H9 (cell line): ENCODE measurements at regions not wholly inside any gene's neighbourhood (a gene's known extent, or its start where the extent isn't known, plus 50 kb on each side); places are given as distances from the start of the nearest gene placed in this dataset.

Source experiments
- DNase-seq: peaks from one replicate; pipeline ENCODE4 v3.0.0-alpha.2; 2017
- H2AFZ ChIP-seq: one replicate; pipeline ENCODE4 v1.6.1; 2013; ENCODE audit warnings: mild to moderate bottlenecking, low read length, control low read depth, moderate library complexity
- H2AK5ac ChIP-seq: 2 replicates; pipeline ENCODE4 v1.6.1; 2013; ENCODE audit warnings: low read length, control low read depth, mixed read lengths; ENCODE audit not compliant: insufficient read length
- H2BK120ac ChIP-seq: one replicate; pipeline ENCODE4 v1.6.1; 2013; ENCODE audit warnings: low read depth, mild to moderate bottlenecking, low read length, control low read depth, inconsistent platforms; ENCODE audit not compliant: poor library complexity, severe bottlenecking
- H2BK12ac ChIP-seq: 2 replicates; pipeline ENCODE4 v1.6.1; 2013; ENCODE audit warnings: low read length, control low read depth, mixed read lengths, low read depth; ENCODE audit not compliant: insufficient read length
- H2BK15ac ChIP-seq: 2 replicates; pipeline ENCODE4 v1.6.1; 2013; ENCODE audit warnings: low read depth, low read length, control low read depth
- H2BK20ac ChIP-seq: one replicate; pipeline ENCODE4 v1.6.1; 2013; ENCODE audit warnings: low read depth, mild to moderate bottlenecking, low read length, control low read depth, inconsistent platforms; ENCODE audit not compliant: poor library complexity, severe bottlenecking
- H2BK5ac ChIP-seq: 2 replicates; pipeline ENCODE4 v1.6.1; 2013; ENCODE audit warnings: low read length, control low read depth, mixed read lengths; ENCODE audit not compliant: insufficient read length
- H3K14ac ChIP-seq: 2 replicates; pipeline ENCODE4 v1.6.1; 2013; ENCODE audit warnings: low read length, control low read depth; ENCODE audit not compliant: insufficient read depth
- H3K18ac ChIP-seq: 2 replicates; pipeline ENCODE4 v1.6.1; 2013; ENCODE audit warnings: low read depth, mild to moderate bottlenecking, mixed read lengths, low read length, control low read depth; ENCODE audit not compliant: insufficient read length
- H3K23ac ChIP-seq: 2 replicates; pipeline ENCODE4 v1.6.1; 2013; ENCODE audit warnings: low read length, control low read depth, mixed read lengths, low read depth; ENCODE audit not compliant: insufficient read length
- H3K23me2 ChIP-seq: 2 replicates; pipeline ENCODE4 v1.6.1; 2013; ENCODE audit warnings: low read depth, mild to moderate bottlenecking, mixed read lengths, low read length, control low read depth; ENCODE audit not compliant: insufficient read length, poor library complexity, severe bottlenecking
- H3K27ac ChIP-seq: 2 replicates; pipeline ENCODE4 v1.5.1; 2013; ENCODE audit warnings: low read length, control low read depth, mixed read lengths, low read depth; ENCODE audit not compliant: insufficient read length
- H3K27me3 ChIP-seq: 2 replicates; pipeline ENCODE4 v1.6.1; 2013; ENCODE audit warnings: low read length, control low read depth, inconsistent platforms; ENCODE audit not compliant: insufficient read depth
- H3K4ac ChIP-seq: 2 replicates; pipeline ENCODE4 v1.6.1; 2013; ENCODE audit warnings: low read depth, mild to moderate bottlenecking, control low read depth, inconsistent platforms, low read length, moderate library complexity
- H3K4me1 ChIP-seq: 2 replicates; pipeline ENCODE4 v1.6.1; 2013; ENCODE audit warnings: low read length, control low read depth, inconsistent platforms; ENCODE audit not compliant: insufficient read depth
- H3K4me2 ChIP-seq: 2 replicates; pipeline ENCODE4 v1.6.1; 2013; ENCODE audit warnings: low read length, control low read depth, mixed read lengths; ENCODE audit not compliant: insufficient read length, insufficient read depth
- H3K56ac ChIP-seq: 2 replicates; pipeline ENCODE4 v1.6.1; 2013; ENCODE audit warnings: low read depth, mild to moderate bottlenecking, mixed read lengths, low read length, control low read depth; ENCODE audit not compliant: insufficient read length
- H3K79me1 ChIP-seq: 2 replicates; pipeline ENCODE4 v1.6.1; 2013; ENCODE audit warnings: low read depth, mild to moderate bottlenecking, moderate library complexity, low read length, control low read depth, inconsistent platforms; ENCODE audit not compliant: insufficient read depth, poor library complexity, severe bottlenecking
- H3K79me2 ChIP-seq: 2 replicates; pipeline ENCODE4 v1.6.1; 2013; ENCODE audit warnings: low read length, control low read depth, inconsistent platforms; ENCODE audit not compliant: insufficient read depth
- H3K9ac ChIP-seq: 2 replicates; pipeline ENCODE4 v1.6.1; 2013; ENCODE audit warnings: low read length, control low read depth, mixed read lengths; ENCODE audit not compliant: insufficient read length; ENCODE audit errors: extremely low read depth
- H3K9me3 ChIP-seq: one replicate; pipeline ENCODE4 v1.6.1; 2013; ENCODE audit warnings: low read depth, low read length, inconsistent platforms; ENCODE audit not compliant: control insufficient read depth
- H3T11ph ChIP-seq: one replicate; pipeline ENCODE4 v1.6.1; 2013; ENCODE audit warnings: mild to moderate bottlenecking, low read length, control low read depth, inconsistent platforms
- H4K20me1 ChIP-seq: one replicate; pipeline ENCODE4 v1.6.1; 2013; ENCODE audit not compliant: control insufficient read depth, insufficient read length, insufficient read depth
- H4K5ac ChIP-seq: 2 replicates; pipeline ENCODE4 v1.6.1; 2013; ENCODE audit warnings: low read depth, mild to moderate bottlenecking, mixed read lengths, low read length, control low read depth; ENCODE audit not compliant: insufficient read length
- H4K8ac ChIP-seq: replicated peaks from 2 replicates; pipeline ENCODE4 v1.6.1; 2013; ENCODE audit warnings: low read length, control low read depth, mixed read lengths, low read depth; ENCODE audit not compliant: insufficient read length
- H4K91ac ChIP-seq: 2 replicates; pipeline ENCODE4 v1.6.1; 2013; ENCODE audit warnings: low read depth, mild to moderate bottlenecking, moderate library complexity, mixed read lengths, low read length, control low read depth; ENCODE audit not compliant: insufficient read length
- H3K27ac Mint-ChIP-seq, 3 experiments: 2 replicates in 2 of 3; 3 replicates in 1 of 3; pipeline ENCODE4 v1.8.0; 2020 to 2021; ENCODE audit warnings: mixed read lengths in 3 of 3, mild to moderate bottlenecking in 1 of 3, moderate library complexity in 1 of 3
- H3K27me3 Mint-ChIP-seq: 2 replicates; pipeline ENCODE4 v1.8.0; 2021; ENCODE audit warnings: low read depth, mild to moderate bottlenecking, moderate library complexity, mixed read lengths
- H3K36me3 Mint-ChIP-seq, 3 experiments: 2 replicates in 2 of 3; 3 replicates in 1 of 3; pipeline ENCODE4 v1.8.0; 2020 to 2021; ENCODE audit warnings: low read depth in 3 of 3, mixed read lengths in 3 of 3; ENCODE audit not compliant: insufficient read depth in 1 of 3
- H3K4me1 Mint-ChIP-seq, 2 experiments: 2 replicates each; pipeline ENCODE4 v1.8.0; 2020; ENCODE audit warnings: mixed read lengths in 2 of 2
- H3K4me3 Mint-ChIP-seq, 2 experiments: 2 replicates in 1 of 2; 3 replicates in 1 of 2; pipeline ENCODE4 v1.8.0; 2020 to 2021; ENCODE audit warnings: mild to moderate bottlenecking in 2 of 2, mixed read lengths in 2 of 2, moderate library complexity in 1 of 2
- H3K9me3 Mint-ChIP-seq, 2 experiments: 2 replicates in 1 of 2; 3 replicates in 1 of 2; pipeline ENCODE4 v1.8.0; 2020; ENCODE audit warnings: mild to moderate bottlenecking in 2 of 2, mixed read lengths in 2 of 2, moderate library complexity in 1 of 2
- WGBS: extraction: QIAGEN DNeasy Blood & Tissue Kit; methylation state at CpG from one replicate; pipeline ENCODE4 v1.1.7; 2013; ENCODE audit warnings: missing lambda C conversion rate, low lambda C conversion rate, mixed read lengths; ENCODE audit not compliant: insufficient read length; ENCODE audit errors: extremely low coverage; 5-methylcytosine and 5-hydroxymethylcytosine counted together
- TF ChIP-seq, protein P1 (sequence below): fragments of 200-600 bp; sonication (generic); conservative IDR thresholded peaks from 3 replicates; pipeline ENCODE4 v1.8.0; 2021; ENCODE audit warnings: antibody characterized with exemption, mild to moderate bottlenecking

DNA sequence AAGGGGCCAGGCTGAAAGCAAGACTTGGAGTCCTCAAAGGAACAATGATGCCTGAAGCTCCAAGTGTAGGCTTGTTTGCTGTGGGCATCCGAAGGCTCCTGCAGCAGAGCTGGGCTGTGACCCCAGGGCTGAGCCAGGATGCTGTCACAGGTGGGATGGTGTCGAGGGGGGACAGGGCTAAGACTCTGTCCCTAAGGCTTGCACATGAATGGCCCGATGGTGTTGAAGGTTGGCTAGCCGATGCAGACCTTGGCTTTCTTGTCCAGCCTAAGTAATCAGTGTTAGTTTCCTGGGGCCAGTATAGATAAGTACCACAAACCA, 251.0 kb downstream of the NDUFA10 start:
- no peak overlapping the region for H3K14ac ChIP-seq
- no peak overlapping the region for H4K91ac ChIP-seq
- Mint-ChIP-seq H3K27me3 (peaks cover 38% of the 10 kb centered on the region), H3K36me3 (peaks cover 0 to 2% (median 0%) of the 10 kb centered on the region in 3 experiments; a peak in 1 of 7 replicates), H3K9me3 (peaks cover 8 to 10% of the 10 kb centered on the region in 2 experiments; a peak in 4 of 5 replicates), H3K4me1 (no peaks in the 10 kb centered on the region), H3K4me3 (no peak overlapping the region), H3K27ac (no peak overlapping the region)
- H2BK12ac ChIP-seq: no peak overlapping the region
- H3K4ac ChIP-seq: no peak overlapping the region
- TF ChIP-seq, protein P1, sequence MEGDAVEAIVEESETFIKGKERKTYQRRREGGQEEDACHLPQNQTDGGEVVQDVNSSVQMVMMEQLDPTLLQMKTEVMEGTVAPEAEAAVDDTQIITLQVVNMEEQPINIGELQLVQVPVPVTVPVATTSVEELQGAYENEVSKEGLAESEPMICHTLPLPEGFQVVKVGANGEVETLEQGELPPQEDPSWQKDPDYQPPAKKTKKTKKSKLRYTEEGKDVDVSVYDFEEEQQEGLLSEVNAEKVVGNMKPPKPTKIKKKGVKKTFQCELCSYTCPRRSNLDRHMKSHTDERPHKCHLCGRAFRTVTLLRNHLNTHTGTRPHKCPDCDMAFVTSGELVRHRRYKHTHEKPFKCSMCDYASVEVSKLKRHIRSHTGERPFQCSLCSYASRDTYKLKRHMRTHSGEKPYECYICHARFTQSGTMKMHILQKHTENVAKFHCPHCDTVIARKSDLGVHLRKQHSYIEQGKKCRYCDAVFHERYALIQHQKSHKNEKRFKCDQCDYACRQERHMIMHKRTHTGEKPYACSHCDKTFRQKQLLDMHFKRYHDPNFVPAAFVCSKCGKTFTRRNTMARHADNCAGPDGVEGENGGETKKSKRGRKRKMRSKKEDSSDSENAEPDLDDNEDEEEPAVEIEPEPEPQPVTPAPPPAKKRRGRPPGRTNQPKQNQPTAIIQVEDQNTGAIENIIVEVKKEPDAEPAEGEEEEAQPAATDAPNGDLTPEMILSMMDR: no peak
- H3K23ac ChIP-seq: no peak overlapping the region
- no CpG with 5 or more reads among the region's 4 CpGs for WGBS
- no peak overlapping the region for H2BK20ac ChIP-seq
- H3K4me1 ChIP-seq: no peaks in the 10 kb centered on the region
- H2AFZ ChIP-seq: no peak overlapping the region
- no peaks in the 10 kb centered on the region for H3K79me1 ChIP-seq
- H3K9ac ChIP-seq: no peak overlapping the region
- no peaks in the 10 kb centered on the region for H3K27me3 ChIP-seq
- no peak overlapping the region for H2AK5ac ChIP-seq
- no peak overlapping the region for H2BK15ac ChIP-seq
- no peak overlapping the region for H3K56ac ChIP-seq
- H4K8ac ChIP-seq: no peak overlapping the region
- no peak overlapping the region for H2BK5ac ChIP-seq
- no peaks in the 10 kb centered on the region for H4K20me1 ChIP-seq
- H3T11ph ChIP-seq: no peak overlapping the region
- no peak overlapping the region for H2BK120ac ChIP-seq
- H4K5ac ChIP-seq: no peak overlapping the region
- H3K27ac ChIP-seq: no peak overlapping the region
- no peak overlapping the region for H3K4me2 ChIP-seq
- no peaks in the 10 kb centered on the region for H3K9me3 ChIP-seq
- H3K79me2 ChIP-seq: no peaks in the 10 kb centered on the region
- H3K18ac ChIP-seq: no peak overlapping the region
- H3K23me2 ChIP-seq: no peaks in the 10 kb centered on the region
- DNase-seq: no peak
